OCI-LY1 (cell line): ENCODE measurements at regions not wholly inside any gene's neighbourhood (a gene's known extent, or its start where the extent isn't known, plus 50 kb on each side); places are given as distances from the start of the nearest gene placed in this dataset.

Experiments used
- H2AFZ ChIP-seq: fragments of 200-600 bp; sonication (generic), shearing (Covaris generic); 2 replicates; pipeline ENCODE4 v1.6.0; 2014; ENCODE audit warnings: antibody characterized with exemption, mild to moderate bottlenecking, low read length
- H3F3A ChIP-seq: fragments of 200-600 bp; sonication (generic), shearing (Covaris generic); 2 replicates; pipeline ENCODE4 v1.6.0; 2014; ENCODE audit warnings: mild to moderate bottlenecking, antibody characterized with exemption, low read length, moderate library complexity; ENCODE audit not compliant: insufficient read depth
- H3K27ac ChIP-seq: fragments of 200-600 bp; sonication (generic); 2 replicates; pipeline ENCODE4 v1.5.1; 2014; ENCODE audit warnings: low read length, mixed run types, mild to moderate bottlenecking, low read depth; ENCODE audit not compliant: poor library complexity, severe bottlenecking
- H3K27me3 ChIP-seq: fragments of 200-600 bp; sonication (generic); 2 replicates; pipeline ENCODE4 v1.6.0; 2014; ENCODE audit warnings: antibody characterized with exemption, mild to moderate bottlenecking, low read length, moderate library complexity; ENCODE audit not compliant: insufficient read depth
- H3K36me3 ChIP-seq: fragments of 200-600 bp; sonication (generic); 2 replicates; pipeline ENCODE4 v1.6.1; 2014; ENCODE audit warnings: mild to moderate bottlenecking, antibody characterized with exemption, low read length, moderate library complexity, mixed read lengths; ENCODE audit not compliant: insufficient read depth
- H3K4me1 ChIP-seq: fragments of 200-600 bp; sonication (generic); 2 replicates; pipeline ENCODE4 v1.5.1; 2014; ENCODE audit warnings: mild to moderate bottlenecking, low read length, moderate library complexity; ENCODE audit not compliant: insufficient read depth, severe bottlenecking
- H3K4me2 ChIP-seq: fragments of 200-600 bp; sonication (generic), shearing (Covaris generic); 2 replicates; pipeline ENCODE4 v1.6.1; 2014; ENCODE audit warnings: low read length
- H3K4me3 ChIP-seq: fragments of 200-600 bp; sonication (generic); 2 replicates; pipeline ENCODE4 v1.5.1; 2014; ENCODE audit warnings: low read length, low read depth, mild to moderate bottlenecking, mixed read lengths; ENCODE audit not compliant: poor library complexity, severe bottlenecking
- H3K79me2 ChIP-seq: fragments of 200-600 bp; shearing (Covaris generic); 2 replicates; pipeline ENCODE4 v1.6.1; 2016; ENCODE audit warnings: mixed run types, low read length, mixed read lengths; ENCODE audit not compliant: insufficient read depth
- H3K9ac ChIP-seq: fragments of 200-600 bp; sonication (generic), shearing (Covaris generic); 2 replicates; pipeline ENCODE4 v1.6.1; 2014; ENCODE audit warnings: mild to moderate bottlenecking, low read length, mixed read lengths
- H3K9me2 ChIP-seq: fragments of 200-600 bp; sonication (generic), shearing (Covaris generic); 2 replicates; pipeline ENCODE4 v1.6.1; 2014; ENCODE audit warnings: low read depth, mild to moderate bottlenecking, low read length, mixed read lengths
- H3K9me3 ChIP-seq: fragments of 200-600 bp; shearing (Covaris generic); 2 replicates; pipeline ENCODE4 v1.6.1; 2014; ENCODE audit warnings: low read length, mixed read lengths
- H4K20me1 ChIP-seq: fragments of 200-600 bp; sonication (generic), shearing (Covaris generic); 2 replicates; pipeline ENCODE4 v1.6.0; 2016; ENCODE audit warnings: mild to moderate bottlenecking, low read length; ENCODE audit not compliant: insufficient read depth
- CTCF ChIP-seq: fragments of 200-600 bp; sonication (generic), shearing (Covaris generic); IDR thresholded peaks from 2 replicates; pipeline ENCODE4 v1.5.1; 2017; ENCODE audit warnings: mild to moderate bottlenecking, antibody characterized with exemption, low read length, moderate library complexity, mixed read lengths
- EZH2 ChIP-seq: fragments of 200-600 bp; sonication (generic), shearing (Covaris generic); IDR thresholded peaks from 2 replicates; pipeline ENCODE4 v1.8.0; 2017; ENCODE audit warnings: borderline replicate concordance, mixed run types, mild to moderate bottlenecking, antibody characterized with exemption, low read length, moderate library complexity, mixed read lengths

- Histone ChIP-seq H3F3A (no peaks in the 10 kb centered on the region), H3K36me3 (no peaks in the 10 kb centered on the region), H2AFZ (no peak overlapping the region), H3K27me3 (no peaks in the 10 kb centered on the region; the same call in 1 of the 2 replicates), H3K9ac (no peak overlapping the region), H3K27ac (no peak overlapping the region), H3K4me1 (no peaks in the 10 kb centered on the region), H3K79me2 (no peaks in the 10 kb centered on the region), H4K20me1 (no peaks in the 10 kb centered on the region), H3K4me3 (no peak overlapping the region), H3K4me2 (no peak overlapping the region), H3K9me2 (no peaks in the 10 kb centered on the region), H3K9me3 (no peaks in the 10 kb centered on the region)
- TF ChIP-seq CTCF (no peak), EZH2 (no peak)
These were observed 52.5 kb upstream of the SEMA6A start for GRCh38 chr5:116626945-116627679.

DNA sequence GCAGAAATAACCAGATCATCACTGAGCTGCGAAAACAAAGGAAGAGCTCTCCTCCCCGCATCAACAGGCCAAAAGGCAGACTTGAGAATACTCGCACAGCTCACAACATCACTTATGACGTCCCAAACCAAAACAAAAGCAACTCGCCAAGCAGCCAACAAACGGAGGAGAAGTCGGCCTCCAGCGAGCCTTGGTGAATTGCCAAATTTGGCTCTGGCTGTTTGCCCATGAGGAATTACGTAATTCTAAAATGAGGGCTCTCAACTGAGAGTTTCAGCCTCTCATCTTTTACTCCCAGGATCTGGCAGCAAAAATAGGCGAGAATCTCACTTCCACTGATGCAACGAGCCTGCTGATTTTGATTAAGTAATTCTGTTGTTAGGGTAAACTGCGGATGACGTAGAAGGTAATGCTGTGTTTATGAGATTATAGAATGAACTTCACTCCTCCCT lies 51.7 kb upstream of the SEMA6A start:
- H3F3A ChIP-seq = no peaks in the 10 kb centered on the region
- no peak overlapping the region for H3K27ac ChIP-seq
- H3K79me2 ChIP-seq = no peaks in the 10 kb centered on the region
- no peak overlapping the region for H2AFZ ChIP-seq
- no peaks in the 10 kb centered on the region for H3K36me3 ChIP-seq
- no peaks in the 10 kb centered on the region for H4K20me1 ChIP-seq
- H3K4me2 ChIP-seq = no peak overlapping the region
- no peaks in the 10 kb centered on the region for H3K9me2 ChIP-seq
- H3K9me3 ChIP-seq = no peaks in the 10 kb centered on the region
- H3K4me1 ChIP-seq = no peaks in the 10 kb centered on the region
- H3K27me3 ChIP-seq = no peaks in the 10 kb centered on the region; the same call in 1 of the 2 replicates
- H3K4me3 ChIP-seq = no peak overlapping the region
- no peak overlapping the region for H3K9ac ChIP-seq
- TF ChIP-seq CTCF (no peak), EZH2 (no peak)
